Keratinocyte (primary cell): ENCODE measurements at regions not wholly inside any gene's neighbourhood (a gene's known extent, or its start where the extent isn't known, plus 50 kb on each side); places are given as distances from the start of the nearest gene placed in this dataset.

Experiments used
- EZH2 ChIP-seq: IDR thresholded peaks from one replicate; pipeline ENCODE4 v1.6.1; 2012; ENCODE audit warnings: inconsistent platforms, mild to moderate bottlenecking, low read length, moderate library complexity
- TF ChIP-seq, protein P1 (sequence below), 3 experiments: IDR thresholded peaks in 1 of 3; conservative IDR thresholded peaks in 1 of 3; optimal IDR thresholded peaks in 1 of 3; 2 replicates in 2 of 3; 3 replicates in 1 of 3; pipeline versions ENCODE3 to v1.5.1; 2011; ENCODE audit warnings: low read length in 3 of 3, mild to moderate bottlenecking in 3 of 3, moderate library complexity in 2 of 3, control low read depth in 1 of 3, inconsistent platforms in 1 of 3; ENCODE audit not compliant: insufficient read depth in 2 of 3; ENCODE audit errors: extremely low read depth in 1 of 3

DNA sequence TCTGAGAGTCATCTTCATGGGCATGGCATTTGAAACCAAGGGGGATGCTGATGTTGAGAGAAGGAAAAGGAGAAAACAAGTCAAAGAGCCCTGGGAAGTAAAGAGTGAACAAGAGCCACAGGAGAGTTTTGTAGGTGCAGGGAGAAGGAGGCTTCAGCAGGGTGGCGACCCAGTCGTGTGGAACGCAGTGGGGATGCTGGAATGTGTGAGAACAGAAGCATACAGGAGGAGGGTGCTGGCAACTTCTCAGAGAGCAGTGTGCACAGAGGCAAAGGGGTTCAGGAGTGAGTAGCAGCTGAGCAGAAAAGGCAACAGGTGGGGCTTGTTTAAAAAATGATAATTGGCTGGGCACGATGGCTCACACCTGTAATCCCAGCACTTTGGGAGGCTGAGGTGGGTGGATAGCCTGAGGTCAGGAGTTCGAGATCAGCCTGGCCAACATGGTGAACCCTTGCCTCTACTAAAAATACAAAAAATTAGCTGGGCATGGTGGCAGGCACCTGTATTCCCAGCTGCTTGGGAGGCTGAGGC lies 75.8 kb upstream of the PLET1 start:
- TF ChIP-seq, protein P1, sequence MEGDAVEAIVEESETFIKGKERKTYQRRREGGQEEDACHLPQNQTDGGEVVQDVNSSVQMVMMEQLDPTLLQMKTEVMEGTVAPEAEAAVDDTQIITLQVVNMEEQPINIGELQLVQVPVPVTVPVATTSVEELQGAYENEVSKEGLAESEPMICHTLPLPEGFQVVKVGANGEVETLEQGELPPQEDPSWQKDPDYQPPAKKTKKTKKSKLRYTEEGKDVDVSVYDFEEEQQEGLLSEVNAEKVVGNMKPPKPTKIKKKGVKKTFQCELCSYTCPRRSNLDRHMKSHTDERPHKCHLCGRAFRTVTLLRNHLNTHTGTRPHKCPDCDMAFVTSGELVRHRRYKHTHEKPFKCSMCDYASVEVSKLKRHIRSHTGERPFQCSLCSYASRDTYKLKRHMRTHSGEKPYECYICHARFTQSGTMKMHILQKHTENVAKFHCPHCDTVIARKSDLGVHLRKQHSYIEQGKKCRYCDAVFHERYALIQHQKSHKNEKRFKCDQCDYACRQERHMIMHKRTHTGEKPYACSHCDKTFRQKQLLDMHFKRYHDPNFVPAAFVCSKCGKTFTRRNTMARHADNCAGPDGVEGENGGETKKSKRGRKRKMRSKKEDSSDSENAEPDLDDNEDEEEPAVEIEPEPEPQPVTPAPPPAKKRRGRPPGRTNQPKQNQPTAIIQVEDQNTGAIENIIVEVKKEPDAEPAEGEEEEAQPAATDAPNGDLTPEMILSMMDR (optimal IDR thresholded peaks at IDR 0.05 in 1 of 3, IDR thresholded peaks at IDR 0.05 in 1 of 3, conservative IDR thresholded peaks at IDR 0.05 in 1 of 3; ENCODE audit: extremely low read depth in 1 of 3, insufficient read depth in 2 of 3, low read length in 3 of 3), result no peak
- no peak for TF ChIP-seq EZH2
